ENCODE measurements at regions not wholly inside any gene's neighbourhood (a gene's known extent, or its start where the extent isn't known, plus 50 kb on each side); places are given as distances from the start of the nearest gene placed in this dataset.
"Not testable (repeated sequence)": the region's sequence is repeated elsewhere in the genome, so short reads cannot be mapped to it uniquely, and the experiment has no call there.

DNA sequence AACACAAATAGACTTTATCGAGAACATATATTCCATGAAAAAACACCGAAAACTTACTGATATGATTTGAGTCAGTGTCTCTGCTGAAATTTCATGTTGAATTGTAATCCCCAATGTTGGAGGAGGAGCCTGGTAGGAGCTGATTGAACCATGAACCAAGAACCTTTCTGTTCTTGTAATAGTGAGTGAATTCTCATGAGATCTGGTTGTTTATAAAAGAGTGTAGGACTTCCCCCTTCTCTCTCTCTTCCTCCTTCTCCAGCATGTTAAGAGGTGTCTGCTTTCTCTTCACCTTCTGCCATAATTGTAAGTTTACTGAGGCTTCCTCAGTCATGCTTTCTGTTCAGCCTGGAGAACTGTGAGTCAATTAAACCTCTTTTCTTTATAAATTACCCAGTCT is 1289.3 kb upstream of the CITED2 start:
- no peaks in the 10 kb centered on the region for H3K4me1 ChIP-seq (ENCODE audit: control insufficient read depth in 2 of 2, insufficient read depth in 2 of 2, low read length in 2 of 2)
- H3K27me3 ChIP-seq (ENCODE audit: control insufficient read depth in 2 of 2, insufficient read depth in 1 of 2, low read length in 1 of 2): no peaks in the 10 kb centered on the region
- no peak for DNase-seq (ENCODE audit: low read depth in 6 of 9, low spot score in 9 of 9)
- no peak overlapping the region for H3K27ac ChIP-seq (ENCODE audit: low read depth in 1 of 2, low read length in 1 of 2)
- H3K4me3 ChIP-seq (ENCODE audit: low read length in 2 of 2): no peak overlapping the region
- H3K9me3 ChIP-seq (ENCODE audit: control insufficient read depth in 2 of 2, insufficient read depth in 1 of 2, low read length in 1 of 2): no peaks in the 10 kb centered on the region
- WGBS: 98% methylated on average over 2 of the region's 2 CpGs
- no peaks in the 10 kb centered on the region for H3K36me3 ChIP-seq (ENCODE audit: control insufficient read depth in 2 of 2, insufficient read depth in 2 of 2, low read length in 1 of 2)

DNA sequence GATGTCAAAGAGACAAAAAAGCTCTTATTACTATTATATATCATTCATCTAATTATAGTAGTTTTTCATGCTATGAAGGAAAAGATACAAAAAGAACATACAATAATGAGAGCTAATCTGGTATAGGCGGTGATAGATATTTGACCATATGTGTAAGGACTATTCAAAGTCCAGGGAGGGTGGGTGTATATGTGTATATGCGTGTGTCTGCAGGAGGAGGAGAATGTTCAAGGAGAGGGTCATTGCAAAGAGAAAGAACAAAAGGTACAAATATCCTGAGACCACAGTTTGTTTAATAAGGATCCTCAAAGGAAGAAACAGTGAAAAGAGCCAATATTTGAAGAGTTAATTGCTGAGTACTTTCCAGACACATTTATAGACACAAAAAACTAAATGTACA is 1288.6 kb upstream of the CITED2 start:
- H3K27ac ChIP-seq (ENCODE audit: low read depth in 1 of 2, low read length in 1 of 2): no peak overlapping the region
- 96% methylated on average over 2 of the region's 2 CpGs for WGBS
- no peak for DNase-seq (ENCODE audit: low read depth in 6 of 9, low spot score in 9 of 9)
- H3K36me3 ChIP-seq (ENCODE audit: control insufficient read depth in 2 of 2, insufficient read depth in 2 of 2, low read length in 1 of 2): no peaks in the 10 kb centered on the region
- no peaks in the 10 kb centered on the region for H3K4me1 ChIP-seq (ENCODE audit: control insufficient read depth in 2 of 2, insufficient read depth in 2 of 2, low read length in 2 of 2)
- H3K27me3 ChIP-seq (ENCODE audit: control insufficient read depth in 2 of 2, insufficient read depth in 1 of 2, low read length in 1 of 2): no peaks in the 10 kb centered on the region
- no peaks in the 10 kb centered on the region for H3K9me3 ChIP-seq (ENCODE audit: control insufficient read depth in 2 of 2, insufficient read depth in 1 of 2, low read length in 1 of 2)
- H3K4me3 ChIP-seq (ENCODE audit: low read length in 2 of 2): no peak overlapping the region

DNA sequence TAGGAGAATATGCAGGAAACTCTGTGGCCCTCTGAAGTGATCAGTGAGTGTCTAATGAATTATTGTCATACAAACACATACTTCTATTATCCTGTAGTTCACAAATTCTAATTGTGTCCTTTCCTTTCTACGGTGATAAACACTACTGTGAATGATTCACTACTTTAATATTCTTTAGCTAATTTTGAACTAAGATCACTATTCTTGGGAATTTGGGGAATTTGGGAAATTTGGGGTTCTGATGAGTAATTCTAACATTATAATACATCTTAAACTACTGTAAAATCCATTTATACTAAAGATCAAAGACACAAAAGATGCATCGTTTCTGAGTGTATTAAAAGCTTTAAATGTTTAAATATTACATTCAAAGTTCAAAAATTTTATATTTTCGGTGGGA is 1287.2 kb upstream of the CITED2 start:
- Histone ChIP-seq H3K9me3 (ENCODE audit: control insufficient read depth in 2 of 2, insufficient read depth in 1 of 2, low read length in 1 of 2) (no peaks in the 10 kb centered on the region), H3K4me1 (ENCODE audit: control insufficient read depth in 2 of 2, insufficient read depth in 2 of 2, low read length in 2 of 2) (no peaks in the 10 kb centered on the region), H3K27me3 (ENCODE audit: control insufficient read depth in 2 of 2, insufficient read depth in 1 of 2, low read length in 1 of 2) (no peaks in the 10 kb centered on the region), H3K4me3 (ENCODE audit: low read length in 2 of 2) (no peak overlapping the region), H3K27ac (ENCODE audit: low read depth in 1 of 2, low read length in 1 of 2) (no peak overlapping the region), H3K36me3 (ENCODE audit: control insufficient read depth in 2 of 2, insufficient read depth in 2 of 2, low read length in 1 of 2) (no peaks in the 10 kb centered on the region)
- 92% methylated on average over 3 of the region's 3 CpGs for WGBS
- DNase-seq (ENCODE audit: low read depth in 6 of 9, low spot score in 9 of 9): no peak

DNA sequence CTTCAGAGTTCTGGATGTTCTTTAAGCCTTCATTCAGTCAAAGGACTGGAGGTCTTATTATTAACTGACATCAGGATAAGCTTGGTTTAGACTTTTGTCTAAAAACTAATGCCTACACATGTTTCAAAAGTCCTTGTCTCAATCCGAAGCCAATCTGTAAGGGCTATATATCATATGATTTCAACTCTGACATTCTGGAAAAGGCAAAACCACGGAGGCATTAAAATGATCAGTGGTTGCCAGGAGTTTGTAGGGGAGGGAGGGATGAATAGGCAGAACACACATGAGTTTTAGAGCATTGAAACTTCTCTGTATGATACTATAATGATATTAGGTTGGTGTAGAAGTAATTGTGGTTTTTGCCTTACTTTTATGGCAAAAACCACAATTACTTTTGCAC is 1285.8 kb upstream of the CITED2 start:
- H3K4me3 ChIP-seq (ENCODE audit: low read length in 2 of 2): no peak overlapping the region
- WGBS: 43% methylated on average over 2 of the region's 2 CpGs
- H3K27ac ChIP-seq (ENCODE audit: low read depth in 1 of 2, low read length in 1 of 2): no peak overlapping the region
- H3K36me3 ChIP-seq (ENCODE audit: control insufficient read depth in 2 of 2, insufficient read depth in 2 of 2, low read length in 1 of 2): no peaks in the 10 kb centered on the region
- no peak for DNase-seq (ENCODE audit: low read depth in 6 of 9, low spot score in 9 of 9)
- H3K27me3 ChIP-seq (ENCODE audit: control insufficient read depth in 2 of 2, insufficient read depth in 1 of 2, low read length in 1 of 2): no peaks in the 10 kb centered on the region
- no peaks in the 10 kb centered on the region for H3K4me1 ChIP-seq (ENCODE audit: control insufficient read depth in 2 of 2, insufficient read depth in 2 of 2, low read length in 2 of 2)
- no peaks in the 10 kb centered on the region for H3K9me3 ChIP-seq (ENCODE audit: control insufficient read depth in 2 of 2, insufficient read depth in 1 of 2, low read length in 1 of 2)

DNA sequence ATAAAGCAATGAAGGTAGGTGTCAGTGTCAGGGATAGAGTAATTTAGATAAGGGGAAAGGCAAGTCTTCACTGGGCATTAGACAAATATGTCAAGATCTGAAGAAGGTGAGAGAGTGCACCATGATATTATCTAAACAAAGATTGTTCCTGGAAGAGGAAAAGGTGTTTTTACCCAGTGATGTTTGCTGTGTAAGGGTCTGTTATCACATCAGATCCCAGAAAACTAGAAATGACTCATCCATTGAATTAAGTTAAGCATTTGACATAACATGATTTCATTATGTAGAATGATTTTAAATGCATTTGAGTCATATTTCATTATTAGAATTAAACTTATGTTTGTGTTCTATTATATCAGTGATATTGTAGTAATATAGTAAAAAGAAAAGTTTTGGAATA is 1279.5 kb upstream of the CITED2 start:
- H3K4me1 ChIP-seq (ENCODE audit: control insufficient read depth in 2 of 2, insufficient read depth in 2 of 2, low read length in 2 of 2): no peaks in the 10 kb centered on the region
- no peak overlapping the region for H3K27ac ChIP-seq (ENCODE audit: low read depth in 1 of 2, low read length in 1 of 2)
- no peaks in the 10 kb centered on the region for H3K9me3 ChIP-seq (ENCODE audit: control insufficient read depth in 2 of 2, insufficient read depth in 1 of 2, low read length in 1 of 2)
- DNase-seq (ENCODE audit: low read depth in 6 of 9, low spot score in 9 of 9): no peak
- no peak overlapping the region for H3K4me3 ChIP-seq (ENCODE audit: low read length in 2 of 2)
- no peaks in the 10 kb centered on the region for H3K36me3 ChIP-seq (ENCODE audit: control insufficient read depth in 2 of 2, insufficient read depth in 2 of 2, low read length in 1 of 2)
- no peaks in the 10 kb centered on the region for H3K27me3 ChIP-seq (ENCODE audit: control insufficient read depth in 2 of 2, insufficient read depth in 1 of 2, low read length in 1 of 2)

GRCh38 chr6:140653506-140653905 is 1279.1 kb upstream of the CITED2 start:
- no peaks in the 10 kb centered on the region for H3K27me3 ChIP-seq (ENCODE audit: control insufficient read depth in 2 of 2, insufficient read depth in 1 of 2, low read length in 1 of 2)
- H3K9me3 ChIP-seq (ENCODE audit: control insufficient read depth in 2 of 2, insufficient read depth in 1 of 2, low read length in 1 of 2): no peaks in the 10 kb centered on the region
- no peaks in the 10 kb centered on the region for H3K36me3 ChIP-seq (ENCODE audit: control insufficient read depth in 2 of 2, insufficient read depth in 2 of 2, low read length in 1 of 2)
- no peaks in the 10 kb centered on the region for H3K4me1 ChIP-seq (ENCODE audit: control insufficient read depth in 2 of 2, insufficient read depth in 2 of 2, low read length in 2 of 2)
- no peak overlapping the region for H3K27ac ChIP-seq (ENCODE audit: low read depth in 1 of 2, low read length in 1 of 2)
- H3K4me3 ChIP-seq (ENCODE audit: low read length in 2 of 2): no peak overlapping the region
- no peak for DNase-seq (ENCODE audit: low read depth in 6 of 9, low spot score in 9 of 9)

DNA sequence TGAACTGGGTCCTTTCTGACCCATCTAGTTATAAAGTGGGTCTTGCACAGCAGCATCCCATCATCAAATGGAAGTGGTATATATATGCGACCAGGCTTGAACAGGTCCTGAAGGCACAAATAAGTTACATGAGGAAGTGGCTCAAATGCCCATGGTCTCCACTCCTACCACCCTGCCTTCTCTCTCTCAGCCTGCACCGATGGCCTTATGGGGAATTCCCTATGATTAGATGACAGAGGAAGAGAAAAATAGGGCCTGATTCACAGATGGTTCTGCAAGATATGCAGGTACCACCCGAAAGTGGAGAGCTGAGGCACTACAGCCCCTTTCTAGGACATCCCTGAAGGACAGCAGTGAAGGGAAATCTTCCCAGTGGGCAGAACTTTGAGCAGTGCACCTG is 1275.1 kb upstream of the CITED2 start:
- not testable (repeated sequence) for DNase-seq (ENCODE audit: low read depth in 6 of 9, low spot score in 9 of 9); H3K27me3 ChIP-seq (ENCODE audit: control insufficient read depth in 2 of 2, insufficient read depth in 1 of 2, low read length in 1 of 2); H3K4me3 ChIP-seq (ENCODE audit: low read length in 2 of 2); H3K9me3 ChIP-seq (ENCODE audit: control insufficient read depth in 2 of 2, insufficient read depth in 1 of 2, low read length in 1 of 2); H3K36me3 ChIP-seq (ENCODE audit: control insufficient read depth in 2 of 2, insufficient read depth in 2 of 2, low read length in 1 of 2); H3K27ac ChIP-seq (ENCODE audit: low read depth in 1 of 2, low read length in 1 of 2); H3K4me1 ChIP-seq (ENCODE audit: control insufficient read depth in 2 of 2, insufficient read depth in 2 of 2, low read length in 2 of 2)
- 95% methylated on average over 3 of the region's 3 CpGs for WGBS

DNA sequence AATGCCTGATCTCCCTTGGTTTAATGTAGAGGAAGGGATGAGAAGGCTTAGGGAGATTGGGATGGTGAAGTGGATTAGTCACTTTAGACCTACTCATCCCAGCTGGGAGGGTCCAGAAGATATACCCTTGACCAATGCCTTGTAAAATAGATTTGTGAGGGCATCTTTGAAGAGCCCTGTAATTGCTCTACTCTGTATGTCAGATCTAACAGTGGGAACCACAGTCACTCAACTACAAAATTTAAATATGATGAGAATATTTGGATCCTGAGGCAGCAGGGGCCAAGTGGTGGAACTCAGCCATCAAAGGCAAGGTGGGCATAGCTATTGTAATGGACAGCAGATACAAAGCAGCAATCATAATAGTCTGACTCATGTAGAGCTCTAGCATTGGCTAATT is 1272.9 kb upstream of the CITED2 start:
- H3K36me3 ChIP-seq (ENCODE audit: control insufficient read depth in 2 of 2, insufficient read depth in 2 of 2, low read length in 1 of 2); H3K27me3 ChIP-seq (ENCODE audit: control insufficient read depth in 2 of 2, insufficient read depth in 1 of 2, low read length in 1 of 2); H3K9me3 ChIP-seq (ENCODE audit: control insufficient read depth in 2 of 2, insufficient read depth in 1 of 2, low read length in 1 of 2); H3K4me3 ChIP-seq (ENCODE audit: low read length in 2 of 2); DNase-seq (ENCODE audit: low read depth in 6 of 9, low spot score in 9 of 9); H3K27ac ChIP-seq (ENCODE audit: low read depth in 1 of 2, low read length in 1 of 2); H3K4me1 ChIP-seq (ENCODE audit: control insufficient read depth in 2 of 2, insufficient read depth in 2 of 2, low read length in 2 of 2): not testable (repeated sequence)

GRCh38 chr6:140644017-140644416 is 1269.6 kb upstream of the CITED2 start:
- Histone ChIP-seq H3K4me3 (ENCODE audit: low read length in 2 of 2) (no peak overlapping the region), H3K27ac (ENCODE audit: low read depth in 1 of 2, low read length in 1 of 2) (no peak overlapping the region), H3K9me3 (ENCODE audit: control insufficient read depth in 2 of 2, insufficient read depth in 1 of 2, low read length in 1 of 2) (no peaks in the 10 kb centered on the region), H3K36me3 (ENCODE audit: control insufficient read depth in 2 of 2, insufficient read depth in 2 of 2, low read length in 1 of 2) (no peaks in the 10 kb centered on the region), H3K27me3 (ENCODE audit: control insufficient read depth in 2 of 2, insufficient read depth in 1 of 2, low read length in 1 of 2) (no peaks in the 10 kb centered on the region), H3K4me1 (ENCODE audit: control insufficient read depth in 2 of 2, insufficient read depth in 2 of 2, low read length in 2 of 2) (no peaks in the 10 kb centered on the region)
- no peak for DNase-seq (ENCODE audit: low read depth in 6 of 9, low spot score in 9 of 9)
- 90% methylated on average over 2 of the region's 2 CpGs for WGBS

GRCh38 chr6:140641412-140641811 is 1267.0 kb upstream of the CITED2 start:
- Histone ChIP-seq H3K36me3 (ENCODE audit: control insufficient read depth in 2 of 2, insufficient read depth in 2 of 2, low read length in 1 of 2) (no peaks in the 10 kb centered on the region), H3K4me3 (ENCODE audit: low read length in 2 of 2) (no peak overlapping the region), H3K27me3 (ENCODE audit: control insufficient read depth in 2 of 2, insufficient read depth in 1 of 2, low read length in 1 of 2) (no peaks in the 10 kb centered on the region), H3K9me3 (ENCODE audit: control insufficient read depth in 2 of 2, insufficient read depth in 1 of 2, low read length in 1 of 2) (no peaks in the 10 kb centered on the region), H3K4me1 (ENCODE audit: control insufficient read depth in 2 of 2, insufficient read depth in 2 of 2, low read length in 2 of 2) (no peaks in the 10 kb centered on the region), H3K27ac (ENCODE audit: low read depth in 1 of 2, low read length in 1 of 2) (no peak overlapping the region)
- no peak for DNase-seq (ENCODE audit: low read depth in 6 of 9, low spot score in 9 of 9)

Data from thymus (tissue), 11 donors.